ENCODE measurements at regions not wholly inside any gene's neighbourhood (a gene's known extent, or its start where the extent isn't known, plus 50 kb on each side); places are given as distances from the start of the nearest gene placed in this dataset.

GRCh38 chr6:95767897-95768463, 190.6 kb downstream of the MANEA start:
- Histone ChIP-seq H3K4me3 (ENCODE audit: low read length in 2 of 2) (no peak overlapping the region), H3K36me3 (replicated peaks in 1 of 2; ENCODE audit: control insufficient read depth in 2 of 2, insufficient read depth in 2 of 2, low read length in 2 of 2) (no peaks in the 10 kb centered on the region), H3K27me3 (ENCODE audit: control insufficient read depth in 3 of 3, insufficient read depth in 3 of 3, low read depth in 1 of 3, low read length in 3 of 3) (no peaks in the 10 kb centered on the region), H2BK120ac (ENCODE audit: low read depth, low read length) (no peak overlapping the region), H3K27ac (replicated peaks; ENCODE audit: low read length) (no peak overlapping the region), H3K79me1 (ENCODE audit: low read depth, low read length) (no peaks in the 10 kb centered on the region), H3K9ac (ENCODE audit: low read depth, low read length, poor library complexity) (no peak overlapping the region), H3K23ac (ENCODE audit: low read depth, low read length, poor library complexity) (no peak overlapping the region), H2AFZ (ENCODE audit: low read length) (no peak overlapping the region), H2BK12ac (ENCODE audit: low read length) (no peak overlapping the region), H2AK5ac (ENCODE audit: low read depth, low read length) (no peak overlapping the region), H3K9me3 (replicated peaks in 1 of 2; ENCODE audit: control insufficient read depth in 2 of 2, insufficient read depth in 1 of 2, low read depth in 1 of 2, low read length in 2 of 2) (no peaks in the 10 kb centered on the region), H2BK15ac (ENCODE audit: low read length) (no peak overlapping the region), H3K4ac (ENCODE audit: low read length) (no peak overlapping the region), H3K14ac (ENCODE audit: low read length) (no peak overlapping the region), H3K4me1 (ENCODE audit: control insufficient read depth in 2 of 2, insufficient read depth in 1 of 2, low read depth in 1 of 2, low read length in 2 of 2) (peaks cover 0 to 2% of the 10 kb centered on the region in 2 donors), H3K18ac (ENCODE audit: low read length) (no peak overlapping the region), H2BK5ac (ENCODE audit: low read length) (no peak overlapping the region), H4K91ac (ENCODE audit: low read depth, low read length, poor library complexity) (no peak overlapping the region), H4K8ac (ENCODE audit: low read depth, low read length) (no peak overlapping the region), H3K4me2 (ENCODE audit: insufficient read depth, low read length, poor library complexity, severe bottlenecking) (no peak overlapping the region)
- no peak for DNase-seq (ENCODE audit: low spot score)
- WGBS, 2 donors (ENCODE audit: extremely low coverage in 2 of 2, insufficient read length in 2 of 2, insufficient replicate concordance in 1 of 2) = 100% methylated on average over 1 of the region's 4 CpGs; no CpG with 5 or more reads in 1 of the 2 donors

DNA sequence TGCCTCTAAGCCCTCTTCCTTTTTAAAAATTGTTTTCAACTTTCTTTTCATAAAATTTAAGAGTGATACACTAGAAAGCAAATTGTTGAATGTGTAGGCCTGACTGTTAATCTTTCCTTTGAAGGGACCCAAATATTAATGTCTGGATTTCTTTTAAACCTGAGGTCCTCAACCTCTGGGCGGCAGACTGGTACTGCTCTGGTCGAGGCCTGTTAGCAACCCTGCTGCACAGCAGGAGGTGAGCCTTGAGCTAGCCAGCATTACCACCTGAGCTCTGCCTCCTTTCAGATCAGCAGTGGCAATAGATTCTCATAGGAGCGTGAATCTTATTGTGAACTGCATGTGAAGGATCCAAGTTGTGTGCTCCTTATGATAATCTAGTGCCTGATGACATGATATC, 191.2 kb downstream of the MANEA start:
- Histone ChIP-seq H2AK5ac (ENCODE audit: low read depth, low read length) (no peak overlapping the region), H3K4me3 (ENCODE audit: low read length in 2 of 2) (no peak overlapping the region), H3K79me1 (ENCODE audit: low read depth, low read length) (no peaks in the 10 kb centered on the region), H3K4me1 (ENCODE audit: control insufficient read depth in 2 of 2, insufficient read depth in 1 of 2, low read depth in 1 of 2, low read length in 2 of 2) (peaks cover 0 to 2% of the 10 kb centered on the region in 2 donors), H3K4me2 (ENCODE audit: insufficient read depth, low read length, poor library complexity, severe bottlenecking) (no peak overlapping the region), H3K27ac (replicated peaks; ENCODE audit: low read length) (no peak overlapping the region), H4K8ac (ENCODE audit: low read depth, low read length) (no peak overlapping the region), H2BK120ac (ENCODE audit: low read depth, low read length) (no peak overlapping the region), H2BK12ac (ENCODE audit: low read length) (no peak overlapping the region), H3K14ac (ENCODE audit: low read length) (no peak overlapping the region), H3K9ac (ENCODE audit: low read depth, low read length, poor library complexity) (no peak overlapping the region), H3K9me3 (replicated peaks in 1 of 2; ENCODE audit: control insufficient read depth in 2 of 2, insufficient read depth in 1 of 2, low read depth in 1 of 2, low read length in 2 of 2) (no peaks in the 10 kb centered on the region), H3K27me3 (ENCODE audit: control insufficient read depth in 3 of 3, insufficient read depth in 3 of 3, low read depth in 1 of 3, low read length in 3 of 3) (no peaks in the 10 kb centered on the region), H3K23ac (ENCODE audit: low read depth, low read length, poor library complexity) (no peak overlapping the region), H2BK5ac (ENCODE audit: low read length) (no peak overlapping the region), H3K18ac (ENCODE audit: low read length) (no peak overlapping the region), H2BK15ac (ENCODE audit: low read length) (no peak overlapping the region), H3K4ac (ENCODE audit: low read length) (no peak overlapping the region), H2AFZ (ENCODE audit: low read length) (no peak overlapping the region), H4K91ac (ENCODE audit: low read depth, low read length, poor library complexity) (no peak overlapping the region), H3K36me3 (replicated peaks in 1 of 2; ENCODE audit: control insufficient read depth in 2 of 2, insufficient read depth in 2 of 2, low read length in 2 of 2) (no peaks in the 10 kb centered on the region)
- no CpG with 5 or more reads among the region's 3 CpGs for WGBS, 2 donors (ENCODE audit: extremely low coverage in 2 of 2, insufficient read length in 2 of 2, insufficient replicate concordance in 1 of 2)
- peak; percentile 2 for DNase-seq (ENCODE audit: low spot score)

DNA sequence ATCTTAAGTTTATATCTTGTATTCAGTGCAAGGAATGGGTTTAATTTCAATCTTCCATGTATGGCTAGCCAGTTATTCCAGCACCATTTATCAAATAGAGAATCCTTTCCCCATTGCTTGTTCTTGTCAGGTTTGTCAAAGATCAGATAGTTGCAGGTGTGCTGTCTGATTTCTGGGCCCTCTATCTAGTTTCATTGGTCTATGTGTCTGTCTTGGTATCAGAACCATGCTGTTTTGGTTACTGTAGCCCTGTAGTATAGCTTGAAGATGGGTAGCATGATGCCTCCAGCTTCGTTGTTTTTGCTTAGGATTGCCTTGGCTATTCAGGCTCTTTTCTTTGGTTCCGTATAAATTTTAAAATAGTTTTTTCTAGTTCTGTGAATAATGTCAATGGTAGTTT, 200.0 kb downstream of the MANEA start:
- no CpG with 5 or more reads among the region's 2 CpGs for WGBS, 2 donors (ENCODE audit: extremely low coverage in 2 of 2, insufficient read length in 2 of 2, insufficient replicate concordance in 1 of 2)
- no peak overlapping the region for H2AK5ac ChIP-seq (ENCODE audit: low read depth, low read length)

GRCh38 chr6:95780037-95780436, 202.7 kb downstream of the MANEA start:
- no peak overlapping the region for H2AFZ ChIP-seq (ENCODE audit: low read length)
- H3K23ac ChIP-seq (ENCODE audit: low read depth, low read length, poor library complexity) = no peak overlapping the region
- H2AK5ac ChIP-seq (ENCODE audit: low read depth, low read length) = no peak overlapping the region
- H3K4me3 ChIP-seq (ENCODE audit: low read length in 2 of 2) = no peak overlapping the region
- no peaks in the 10 kb centered on the region for H3K79me1 ChIP-seq (ENCODE audit: low read depth, low read length)
- WGBS, 2 donors (ENCODE audit: extremely low coverage in 2 of 2, insufficient read length in 2 of 2, insufficient replicate concordance in 1 of 2) = no CpG with 5 or more reads among the region's 1 CpG
- H3K27me3 ChIP-seq (ENCODE audit: control insufficient read depth in 3 of 3, insufficient read depth in 3 of 3, low read depth in 1 of 3, low read length in 3 of 3) = no peaks in the 10 kb centered on the region
- no peak overlapping the region for H3K14ac ChIP-seq (ENCODE audit: low read length)
- no peak overlapping the region for H2BK5ac ChIP-seq (ENCODE audit: low read length)
- DNase-seq (ENCODE audit: low spot score) = no peak
- no peak overlapping the region for H2BK15ac ChIP-seq (ENCODE audit: low read length)
- H4K8ac ChIP-seq (ENCODE audit: low read depth, low read length) = no peak overlapping the region
- no peak overlapping the region for H3K27ac ChIP-seq (replicated peaks; ENCODE audit: low read length)
- no peaks in the 10 kb centered on the region for H3K9me3 ChIP-seq (replicated peaks in 1 of 2; ENCODE audit: control insufficient read depth in 2 of 2, insufficient read depth in 1 of 2, low read depth in 1 of 2, low read length in 2 of 2)
- H3K4me2 ChIP-seq (ENCODE audit: insufficient read depth, low read length, poor library complexity, severe bottlenecking) = no peak overlapping the region
- no peak overlapping the region for H3K9ac ChIP-seq (ENCODE audit: low read depth, low read length, poor library complexity)
- H2BK12ac ChIP-seq (ENCODE audit: low read length) = no peak overlapping the region
- no peak overlapping the region for H4K91ac ChIP-seq (ENCODE audit: low read depth, low read length, poor library complexity)
- H2BK120ac ChIP-seq (ENCODE audit: low read depth, low read length) = no peak overlapping the region
- no peaks in the 10 kb centered on the region for H3K4me1 ChIP-seq (ENCODE audit: control insufficient read depth in 2 of 2, insufficient read depth in 1 of 2, low read depth in 1 of 2, low read length in 2 of 2)
- H3K18ac ChIP-seq (ENCODE audit: low read length) = no peak overlapping the region
- H3K36me3 ChIP-seq (replicated peaks in 1 of 2; ENCODE audit: control insufficient read depth in 2 of 2, insufficient read depth in 2 of 2, low read length in 2 of 2) = no peaks in the 10 kb centered on the region
- H3K4ac ChIP-seq (ENCODE audit: low read length) = no peak overlapping the region

More for the DNA sequence above, 200.0 kb downstream of the MANEA start:
- Histone ChIP-seq H3K4me3 (ENCODE audit: low read length in 2 of 2) (no peak overlapping the region), H3K79me1 (ENCODE audit: low read depth, low read length) (no peaks in the 10 kb centered on the region), H3K9ac (ENCODE audit: low read depth, low read length, poor library complexity) (no peak overlapping the region), H3K36me3 (replicated peaks in 1 of 2; ENCODE audit: control insufficient read depth in 2 of 2, insufficient read depth in 2 of 2, low read length in 2 of 2) (no peaks in the 10 kb centered on the region), H2BK120ac (ENCODE audit: low read depth, low read length) (no peak overlapping the region), H3K14ac (ENCODE audit: low read length) (no peak overlapping the region), H2AFZ (ENCODE audit: low read length) (no peak overlapping the region), H4K91ac (ENCODE audit: low read depth, low read length, poor library complexity) (no peak overlapping the region), H3K4me1 (ENCODE audit: control insufficient read depth in 2 of 2, insufficient read depth in 1 of 2, low read depth in 1 of 2, low read length in 2 of 2) (no peaks in the 10 kb centered on the region), H4K8ac (ENCODE audit: low read depth, low read length) (no peak overlapping the region), H2BK15ac (ENCODE audit: low read length) (no peak overlapping the region), H3K23ac (ENCODE audit: low read depth, low read length, poor library complexity) (no peak overlapping the region), H2BK12ac (ENCODE audit: low read length) (no peak overlapping the region), H2BK5ac (ENCODE audit: low read length) (no peak overlapping the region), H3K18ac (ENCODE audit: low read length) (no peak overlapping the region), H3K4me2 (ENCODE audit: insufficient read depth, low read length, poor library complexity, severe bottlenecking) (no peak overlapping the region), H3K4ac (ENCODE audit: low read length) (no peak overlapping the region), H3K27ac (replicated peaks; ENCODE audit: low read length) (no peak overlapping the region), H3K27me3 (ENCODE audit: control insufficient read depth in 3 of 3, insufficient read depth in 3 of 3, low read depth in 1 of 3, low read length in 3 of 3) (no peaks in the 10 kb centered on the region), H3K9me3 (replicated peaks in 1 of 2; ENCODE audit: control insufficient read depth in 2 of 2, insufficient read depth in 1 of 2, low read depth in 1 of 2, low read length in 2 of 2) (no peaks in the 10 kb centered on the region)
- DNase-seq (ENCODE audit: low spot score) = no peak
